Hematopoietic multipotent progenitor cell treated with erythropoietin and hydrocortisone succinate and interleukin-3 and kit ligand, for 6 days (in vitro differentiated cells): ENCODE measurements at regions not wholly inside any gene's neighbourhood (a gene's known extent, or its start where the extent isn't known, plus 50 kb on each side); places are given as distances from the start of the nearest gene placed in this dataset.

Experiments used
- DNase-seq: peaks from one replicate; pipeline ENCODE4 v3.0.0-alpha.2; 2015

- no peak for DNase-seq
These were observed 245.2 kb downstream of the TLE3 start for GRCh38 chr15:69852482-69852881.

GRCh38 chr15:69852916-69853315 lies 244.8 kb downstream of the TLE3 start:
- no peak for DNase-seq

DNA sequence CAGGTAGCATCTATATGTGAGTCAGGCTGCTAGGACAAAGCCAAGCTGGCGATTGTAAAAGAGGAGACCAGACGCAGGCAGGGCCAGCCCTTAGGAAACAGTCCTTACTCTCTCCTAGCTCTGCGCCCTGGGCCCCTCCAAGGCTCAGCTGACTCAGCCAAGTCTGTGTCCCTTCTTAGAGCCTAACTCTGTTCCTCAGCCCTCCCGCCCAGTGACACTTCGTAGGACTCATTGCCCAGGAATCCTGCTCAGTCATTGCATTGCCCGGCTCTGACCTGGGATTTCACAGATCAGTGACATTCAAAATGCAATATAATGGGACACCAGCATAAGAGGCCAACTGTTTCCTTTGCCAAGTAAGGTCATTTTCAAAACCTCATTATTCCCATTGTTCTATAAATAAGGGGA lies 244.2 kb downstream of the TLE3 start:
- no peak for DNase-seq

DNA sequence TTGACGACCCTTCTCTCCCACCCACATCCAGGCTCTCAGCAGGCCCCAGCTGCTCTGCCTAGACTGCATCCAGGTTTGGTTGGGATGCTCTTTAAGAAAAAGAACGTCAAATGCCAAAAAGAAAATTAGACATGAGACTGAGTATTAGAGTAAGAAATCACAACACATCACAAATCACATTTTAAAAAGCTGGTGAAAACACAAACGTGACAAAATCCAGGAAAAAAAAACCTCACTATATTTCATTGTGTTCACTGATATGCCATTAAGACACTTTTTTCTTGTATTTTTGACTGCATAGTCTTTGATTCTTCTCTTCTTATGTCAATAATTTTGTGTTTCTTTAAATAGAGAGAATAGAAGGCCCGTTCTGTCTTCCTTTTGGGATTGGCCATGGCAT lies 243.7 kb downstream of the TLE3 start:
- no peak for DNase-seq

- DNase-seq = no peak
These were observed 243.1 kb downstream of the TLE3 start for GRCh38 chr15:69854521-69855181.

GRCh38 chr15:69855258-69856000 lies 242.3 kb downstream of the TLE3 start:
- DNase-seq = no peak

DNA sequence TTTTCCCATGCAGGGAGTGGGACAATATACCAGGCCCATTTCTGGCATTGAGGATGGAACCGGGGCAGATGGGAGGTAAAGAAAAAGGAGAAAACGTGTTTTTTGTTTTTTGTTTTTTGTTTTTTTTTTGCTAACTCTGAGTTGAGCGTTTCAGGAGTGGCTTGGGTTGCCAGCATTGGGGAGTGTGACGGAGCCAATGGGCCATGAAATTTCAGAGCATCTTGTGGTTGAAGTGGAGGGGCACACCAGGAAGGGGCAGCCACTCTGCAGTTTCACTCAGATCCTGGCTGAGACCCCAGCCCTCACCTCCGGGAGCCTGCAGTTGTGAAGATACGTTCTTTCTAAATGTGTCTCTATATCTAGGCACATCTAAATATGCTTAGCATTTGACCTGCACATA lies 240.5 kb downstream of the TLE3 start:
- no peak for DNase-seq

DNA sequence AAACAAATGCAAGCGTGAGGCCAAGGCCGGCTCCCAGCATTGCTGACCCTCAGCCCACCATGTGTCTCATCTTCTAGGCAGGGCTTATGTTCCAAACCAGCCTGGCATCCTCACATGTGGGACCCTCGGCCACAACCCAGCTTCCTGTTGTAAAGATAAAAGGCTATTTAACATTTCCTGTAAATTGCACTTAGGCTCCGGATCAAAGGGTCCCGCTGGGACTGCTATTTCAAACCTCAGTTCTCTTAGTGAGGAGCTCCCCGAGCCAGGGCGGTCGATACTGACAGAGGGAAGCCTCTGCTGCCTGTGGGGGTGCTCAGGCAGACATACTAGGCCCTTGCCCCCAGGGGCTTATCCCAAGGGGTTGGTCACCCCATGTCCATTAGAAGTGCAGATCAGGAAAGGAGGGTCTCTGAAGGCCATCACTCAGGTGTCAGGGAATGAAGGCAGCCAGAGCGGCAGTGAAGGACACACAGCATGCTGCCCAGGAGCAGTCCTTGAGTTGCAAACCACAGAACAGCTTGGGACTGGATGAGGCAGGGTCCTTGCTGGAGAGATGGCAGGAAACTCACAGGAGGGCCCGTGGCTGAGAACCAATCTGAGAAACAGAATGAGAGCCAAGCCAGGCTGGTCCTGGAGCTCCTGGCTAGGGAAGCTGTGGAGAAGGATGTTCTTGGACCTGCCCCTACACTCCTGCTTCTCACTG lies 239.9 kb downstream of the TLE3 start:
- DNase-seq = no peak

DNA sequence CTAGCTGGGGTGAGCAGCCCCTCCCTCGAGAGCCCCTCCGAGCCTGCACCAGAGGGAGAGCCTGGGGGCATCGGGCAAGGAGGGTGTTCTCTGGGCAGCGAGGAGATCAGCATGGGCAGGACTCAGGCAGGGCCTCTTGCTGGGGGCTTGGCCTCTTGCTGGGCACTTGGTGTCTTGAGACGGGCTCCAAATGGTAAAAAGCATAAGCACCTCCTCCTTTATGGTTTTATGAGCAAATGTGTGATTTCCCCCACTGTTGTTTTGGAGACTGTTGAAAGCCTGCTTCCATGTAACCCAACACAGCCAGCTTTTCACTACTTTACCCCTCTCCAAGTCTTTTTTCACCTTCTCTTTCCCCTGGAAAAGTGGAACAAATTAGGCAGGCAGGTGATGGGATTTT lies 239.3 kb downstream of the TLE3 start:
- no peak for DNase-seq

- no peak for DNase-seq
These were observed 237.9 kb downstream of the TLE3 start for GRCh38 chr15:69859866-69860265.

DNA sequence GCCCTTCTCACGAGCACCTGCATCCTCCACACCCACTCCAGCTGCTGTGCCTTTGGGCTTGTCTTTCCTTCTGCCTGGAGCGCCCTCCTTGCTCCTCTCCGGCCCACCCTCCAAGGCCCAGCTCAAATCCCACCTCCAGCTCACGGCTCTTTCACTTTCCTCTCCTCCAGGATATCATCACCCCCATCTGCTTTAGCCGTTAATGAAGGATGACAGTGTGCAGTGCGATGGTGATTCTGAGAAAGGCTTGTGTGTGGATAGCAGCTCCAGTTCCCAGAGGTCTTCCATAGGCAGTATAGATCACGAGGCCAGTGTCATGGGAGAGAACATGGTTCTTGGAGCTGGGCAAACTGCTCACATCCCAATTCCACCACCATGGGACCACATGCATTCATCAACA lies 237.4 kb downstream of the TLE3 start:
- no peak for DNase-seq

DNA sequence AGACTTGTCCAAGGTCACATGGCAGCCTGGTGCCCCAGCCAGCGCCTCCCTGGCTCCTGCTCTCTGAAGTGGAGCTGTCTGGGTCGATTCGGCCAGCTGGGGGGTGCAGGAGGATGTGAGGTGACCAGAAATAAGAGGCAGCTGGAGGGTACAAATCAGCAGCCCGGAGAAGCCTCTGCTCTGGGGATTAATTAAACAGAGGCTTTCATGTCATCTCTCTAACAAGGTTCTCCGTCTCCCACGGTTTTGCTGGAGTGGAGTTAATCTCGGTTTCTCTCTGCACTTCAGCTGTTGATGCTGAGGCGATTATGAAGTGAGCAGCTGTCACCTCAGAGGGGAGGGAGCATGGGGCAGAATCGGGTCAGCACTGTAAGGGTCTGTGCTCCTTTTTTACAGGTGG lies 236.8 kb downstream of the TLE3 start:
- DNase-seq = no peak

DNA sequence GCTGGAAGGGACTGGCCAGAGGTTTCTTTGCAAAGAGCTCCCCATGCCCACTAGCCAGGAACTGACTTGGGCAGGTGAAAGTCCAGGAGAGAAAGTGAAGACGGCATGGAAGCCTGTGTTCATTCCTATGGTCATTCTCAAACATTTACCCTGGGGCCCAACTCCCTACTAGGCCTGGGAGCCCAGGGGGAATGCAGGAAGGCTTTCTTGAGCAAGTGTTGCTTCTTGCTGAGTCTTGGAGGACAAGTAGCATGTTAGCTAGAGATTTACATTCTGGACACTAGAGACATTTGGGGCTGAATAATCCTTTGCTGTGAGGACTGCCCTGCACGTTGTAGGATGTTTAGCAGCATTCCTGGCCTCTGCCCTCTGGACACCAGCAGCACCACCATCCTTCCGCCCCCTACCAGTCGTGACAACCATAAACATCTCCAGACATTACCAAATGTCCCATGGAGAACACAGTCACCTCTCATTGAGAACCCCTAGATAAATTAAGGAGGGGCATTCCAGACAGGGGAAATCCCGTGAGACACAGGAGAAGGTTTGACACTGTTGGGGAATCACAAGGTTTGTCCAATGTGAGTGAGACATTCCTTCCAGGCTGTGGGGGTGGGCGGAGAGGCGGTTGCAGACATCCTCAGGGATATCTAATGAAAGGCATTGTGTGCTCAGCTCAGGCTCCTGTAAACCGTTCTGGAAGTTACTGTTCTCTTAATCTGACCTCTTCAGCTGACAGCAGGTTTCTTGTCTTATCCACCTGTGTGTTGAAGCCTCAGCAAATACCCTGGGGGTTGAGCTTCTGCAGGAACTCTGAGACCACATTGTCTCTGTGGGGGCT lies 236.2 kb downstream of the TLE3 start:
- no peak for DNase-seq

DNA sequence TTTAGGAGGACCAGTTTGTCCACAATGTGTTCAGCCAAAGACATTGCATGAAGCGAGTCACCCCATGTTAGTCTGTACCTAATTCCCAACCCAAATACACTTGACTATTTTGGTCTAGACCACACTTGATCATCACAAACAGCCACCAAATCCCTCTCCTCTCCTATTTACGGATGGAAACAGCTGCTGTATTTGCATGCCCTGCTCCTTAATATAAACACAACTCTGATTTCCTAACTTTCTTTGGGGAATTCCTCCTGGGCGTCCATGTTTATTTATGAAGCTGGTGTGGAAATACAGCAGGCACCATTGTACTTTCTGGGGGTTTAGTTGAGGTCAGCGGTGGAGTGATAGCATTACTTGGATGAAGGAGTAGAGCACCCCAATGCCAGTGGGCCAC lies 235.2 kb downstream of the TLE3 start:
- DNase-seq = no peak

DNA sequence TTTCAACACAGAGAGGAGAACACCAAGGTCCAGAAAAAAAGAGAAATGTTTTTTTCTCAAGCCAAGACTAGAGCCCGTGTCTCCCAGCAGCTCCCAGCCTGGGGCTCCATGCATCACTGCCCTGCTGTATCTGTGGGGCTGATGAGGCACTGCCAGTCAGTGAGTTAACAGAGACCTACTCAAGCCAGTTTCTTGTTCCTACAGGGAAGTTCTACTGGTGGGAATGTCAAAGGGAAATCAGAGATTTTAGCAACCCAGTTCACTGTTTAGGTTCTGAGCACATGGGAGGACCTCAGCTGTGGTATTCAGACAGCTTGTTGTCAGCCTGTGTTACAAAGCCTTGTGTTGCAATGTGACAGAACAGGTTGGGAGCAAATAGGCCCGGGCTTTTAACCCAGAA lies 234.3 kb downstream of the TLE3 start:
- DNase-seq = no peak

DNA sequence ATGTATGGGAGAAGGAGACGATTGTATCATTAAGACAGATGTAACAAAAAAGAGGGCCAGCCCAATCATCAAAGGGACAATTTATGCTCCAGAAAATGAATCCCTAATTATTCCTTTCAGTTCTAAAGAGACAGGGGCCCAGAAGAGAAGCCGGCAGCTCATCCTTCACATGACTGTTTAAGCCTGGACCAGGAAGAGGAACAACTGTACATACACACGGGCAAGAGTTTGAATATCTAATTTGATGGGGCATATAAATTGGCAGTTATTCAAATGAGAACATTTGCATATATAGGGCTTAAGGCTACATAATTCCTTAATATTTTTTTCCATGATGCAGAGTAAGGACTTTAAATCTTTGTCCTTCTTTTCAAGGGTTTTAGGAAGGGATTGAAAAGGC lies 232.3 kb downstream of the TLE3 start:
- no peak for DNase-seq

DNA sequence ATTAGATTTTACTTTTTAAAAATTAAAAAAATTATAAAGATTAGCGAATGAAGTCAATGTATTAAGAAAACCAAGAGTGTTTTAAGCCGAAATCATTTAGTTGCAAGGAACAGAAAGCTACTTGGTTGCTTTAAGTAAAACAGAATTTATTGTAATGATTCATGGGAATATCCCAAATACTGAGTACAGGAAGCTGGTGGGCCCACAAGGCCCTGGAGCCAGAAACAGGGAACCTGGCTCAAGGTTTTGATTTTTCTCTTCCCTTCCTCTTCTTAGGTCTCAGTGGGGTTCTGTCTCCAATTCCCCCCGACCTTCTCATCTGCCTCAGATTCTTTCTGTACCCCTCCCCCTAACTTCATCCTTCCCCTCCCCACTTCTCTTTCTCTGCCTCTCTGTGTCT lies 229.0 kb downstream of the TLE3 start:
- no peak for DNase-seq

DNA sequence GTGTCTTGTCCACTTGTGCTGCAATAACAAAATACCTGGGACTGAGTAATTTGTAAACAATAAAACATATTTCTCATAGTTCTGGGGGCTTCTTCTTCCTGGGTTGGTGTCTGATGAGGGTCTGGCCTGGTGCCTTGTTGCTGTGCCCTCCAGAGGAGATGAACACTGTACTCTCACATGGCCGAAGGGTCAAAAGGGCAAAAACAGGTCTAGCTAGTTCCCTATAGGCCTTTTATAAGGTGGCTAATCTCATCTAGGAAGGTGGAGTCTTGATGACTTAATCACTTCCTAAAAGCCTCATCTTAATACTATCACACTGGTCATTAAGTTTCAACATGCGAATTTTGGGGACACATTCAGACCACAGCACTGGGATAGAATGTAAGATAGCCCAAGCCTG lies 228.4 kb downstream of the TLE3 start:
- DNase-seq = no peak

DNA sequence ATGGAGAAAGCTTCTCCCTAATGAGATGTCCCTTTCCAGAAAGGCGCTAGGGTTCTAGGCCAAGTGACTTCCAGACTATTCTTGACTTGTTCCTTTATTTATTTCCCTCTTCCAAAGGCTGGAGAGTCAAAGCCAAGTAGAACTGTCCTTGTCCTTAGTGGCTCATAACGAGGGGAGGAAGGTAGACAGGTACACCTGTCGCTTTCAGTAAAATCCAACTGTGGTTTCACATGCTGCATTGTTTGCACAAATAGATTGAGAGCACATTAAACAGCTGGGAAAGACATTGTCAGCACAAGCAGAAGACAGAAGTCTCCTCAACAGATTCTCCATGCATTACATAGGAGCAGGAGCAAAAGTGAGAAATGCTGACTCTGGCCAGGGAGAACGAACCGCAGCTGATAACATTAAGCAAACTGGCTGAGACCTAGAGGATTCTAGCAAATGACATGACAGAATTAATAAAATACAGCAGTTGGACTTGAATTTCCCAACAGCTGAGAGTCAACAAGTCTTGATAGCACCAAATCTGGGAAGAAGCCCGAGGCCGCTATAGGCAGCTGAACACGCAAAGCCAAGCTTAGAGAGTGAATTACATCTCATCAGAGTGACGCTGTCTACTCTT lies 227.7 kb downstream of the TLE3 start:
- no peak for DNase-seq

- no peak for DNase-seq
These were observed 226.1 kb downstream of the TLE3 start for GRCh38 chr15:69871511-69872134.

DNA sequence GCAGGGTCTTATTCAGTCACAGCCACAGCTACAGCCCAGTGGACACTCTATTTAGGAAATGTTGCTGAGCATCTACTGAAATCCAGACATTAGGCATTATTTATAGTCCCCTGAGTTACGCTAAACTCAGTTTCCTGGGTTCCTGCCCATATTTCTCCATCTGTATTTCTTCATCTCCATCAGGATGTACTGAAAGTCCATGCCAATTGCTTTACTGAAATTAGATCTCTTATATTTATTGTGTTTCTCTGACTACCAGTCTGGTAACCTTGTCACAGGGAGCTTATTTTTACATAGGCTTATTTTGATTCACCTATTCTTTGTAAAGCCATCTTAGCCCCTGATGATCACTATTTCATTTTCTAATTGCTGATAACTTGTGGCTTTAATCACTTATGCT lies 223.9 kb downstream of the TLE3 start:
- DNase-seq = no peak

GRCh38 chr15:69874321-69874720 lies 223.4 kb downstream of the TLE3 start:
- no peak for DNase-seq
